Osteoblast (primary cell): ENCODE measurements at regions not wholly inside any gene's neighbourhood (a gene's known extent, or its start where the extent isn't known, plus 50 kb on each side); places are given as distances from the start of the nearest gene placed in this dataset.

ENCODE experiments used
- DNase-seq: peaks from one replicate; pipeline ENCODE4 v3.0.0; 2011; ENCODE audit warnings: low spot score, mixed read lengths; ENCODE audit not compliant: insufficient read length; ENCODE audit errors: missing footprints
- H2AFZ ChIP-seq: 2 replicates; pipeline ENCODE4 v1.6.0; 2011; ENCODE audit warnings: mild to moderate bottlenecking, low read length
- H3K27ac ChIP-seq: 2 replicates; pipeline ENCODE4 v1.5.1; 2011; ENCODE audit warnings: mild to moderate bottlenecking, low read depth, low read length, moderate library complexity
- H3K27me3 ChIP-seq: 2 replicates; pipeline ENCODE4 v1.6.0; 2012; ENCODE audit warnings: mild to moderate bottlenecking, control low read depth, inconsistent platforms, low read length, moderate library complexity; ENCODE audit not compliant: insufficient read depth
- H3K36me3 ChIP-seq: 2 replicates; pipeline ENCODE4 v1.5.1; 2011; ENCODE audit warnings: mild to moderate bottlenecking, low read length, control low read depth, moderate library complexity; ENCODE audit not compliant: insufficient read depth
- H3K4me1 ChIP-seq: 2 replicates; pipeline ENCODE4 v1.5.1; 2011; ENCODE audit warnings: mild to moderate bottlenecking, low read length, control low read depth, moderate library complexity; ENCODE audit not compliant: insufficient read depth
- H3K4me2 ChIP-seq: 2 replicates; pipeline ENCODE4 v1.6.0; 2011; ENCODE audit warnings: mild to moderate bottlenecking, low read length; ENCODE audit not compliant: insufficient read depth
- H3K4me3 ChIP-seq: fragments of 200-600 bp; sonication (generic); 3 replicates; pipeline ENCODE4 v1.5.1; 2012; ENCODE audit warnings: mild to moderate bottlenecking, low read length, inconsistent platforms; ENCODE audit not compliant: insufficient read depth
- H3K79me2 ChIP-seq: 2 replicates; pipeline ENCODE4 v1.6.0; 2012; ENCODE audit warnings: mild to moderate bottlenecking, low read length, control low read depth, inconsistent platforms; ENCODE audit not compliant: insufficient read depth
- H3K9me3 ChIP-seq: 2 replicates; pipeline ENCODE4 v1.5.1; 2011; ENCODE audit warnings: low read depth, low read length, control low read depth
- H4K20me1 ChIP-seq: 2 replicates; pipeline ENCODE4 v1.6.0; 2012; ENCODE audit warnings: mild to moderate bottlenecking, low read length, control low read depth; ENCODE audit not compliant: insufficient read depth
- TF ChIP-seq, protein P1 (sequence below): IDR thresholded peaks from 2 replicates; pipeline ENCODE4 v1.5.1; 2011; ENCODE audit warnings: mild to moderate bottlenecking, low read depth, low read length, moderate library complexity; ENCODE audit errors: extremely low read depth

DNA sequence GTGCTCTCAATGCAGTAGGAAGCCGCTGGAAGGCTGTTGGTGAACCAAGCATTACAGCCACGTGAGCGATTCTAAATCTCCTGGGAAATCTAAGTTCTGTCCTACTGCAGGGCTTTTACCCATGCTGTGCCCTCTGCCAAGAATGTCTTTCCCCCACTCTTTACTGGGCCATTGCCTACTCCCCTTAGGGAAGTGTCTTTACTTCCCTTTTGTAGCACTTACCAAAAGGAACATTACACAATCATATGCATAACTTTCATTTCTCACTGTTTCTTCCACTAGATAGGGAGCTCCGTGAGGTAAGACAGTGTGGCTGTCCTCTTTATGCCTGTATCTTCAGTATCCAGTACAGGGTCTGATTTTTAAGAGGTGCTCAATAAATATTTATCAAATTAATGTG, 241.7 kb upstream of the NR4A3 start:
- H3K4me3 ChIP-seq: no peak overlapping the region
- no peak overlapping the region for H3K4me2 ChIP-seq
- H2AFZ ChIP-seq: no peak overlapping the region
- H3K9me3 ChIP-seq: no peaks in the 10 kb centered on the region
- TF ChIP-seq, protein P1, sequence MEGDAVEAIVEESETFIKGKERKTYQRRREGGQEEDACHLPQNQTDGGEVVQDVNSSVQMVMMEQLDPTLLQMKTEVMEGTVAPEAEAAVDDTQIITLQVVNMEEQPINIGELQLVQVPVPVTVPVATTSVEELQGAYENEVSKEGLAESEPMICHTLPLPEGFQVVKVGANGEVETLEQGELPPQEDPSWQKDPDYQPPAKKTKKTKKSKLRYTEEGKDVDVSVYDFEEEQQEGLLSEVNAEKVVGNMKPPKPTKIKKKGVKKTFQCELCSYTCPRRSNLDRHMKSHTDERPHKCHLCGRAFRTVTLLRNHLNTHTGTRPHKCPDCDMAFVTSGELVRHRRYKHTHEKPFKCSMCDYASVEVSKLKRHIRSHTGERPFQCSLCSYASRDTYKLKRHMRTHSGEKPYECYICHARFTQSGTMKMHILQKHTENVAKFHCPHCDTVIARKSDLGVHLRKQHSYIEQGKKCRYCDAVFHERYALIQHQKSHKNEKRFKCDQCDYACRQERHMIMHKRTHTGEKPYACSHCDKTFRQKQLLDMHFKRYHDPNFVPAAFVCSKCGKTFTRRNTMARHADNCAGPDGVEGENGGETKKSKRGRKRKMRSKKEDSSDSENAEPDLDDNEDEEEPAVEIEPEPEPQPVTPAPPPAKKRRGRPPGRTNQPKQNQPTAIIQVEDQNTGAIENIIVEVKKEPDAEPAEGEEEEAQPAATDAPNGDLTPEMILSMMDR: no peak
- no peaks in the 10 kb centered on the region for H3K4me1 ChIP-seq
- H3K36me3 ChIP-seq: no peaks in the 10 kb centered on the region
- no peaks in the 10 kb centered on the region for H3K27me3 ChIP-seq
- H3K27ac ChIP-seq: no peak overlapping the region
- H3K79me2 ChIP-seq: no peaks in the 10 kb centered on the region
- DNase-seq: no peak
- H4K20me1 ChIP-seq: no peaks in the 10 kb centered on the region

DNA sequence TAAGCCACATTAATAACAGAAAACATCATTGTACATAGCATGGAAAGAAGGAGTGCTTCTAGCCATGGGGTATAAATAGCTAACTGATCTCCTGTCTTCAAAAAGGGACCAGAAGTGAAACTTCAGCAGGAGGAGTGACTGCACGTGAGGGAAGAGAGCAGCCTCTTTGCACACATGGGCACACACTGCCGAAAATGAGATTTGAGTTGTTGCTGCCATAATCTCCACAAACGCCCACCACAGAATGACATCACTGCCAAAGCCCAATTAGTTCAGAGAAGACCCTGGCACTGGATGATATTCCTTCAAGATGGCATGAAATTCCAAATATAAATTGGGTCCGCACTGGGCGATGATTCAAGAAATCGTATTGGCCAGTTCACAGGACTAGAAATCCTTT, 238.9 kb upstream of the NR4A3 start:
- H3K79me2 ChIP-seq: no peaks in the 10 kb centered on the region
- TF ChIP-seq, protein P1: no peak
- H2AFZ ChIP-seq: no peak overlapping the region
- no peak for DNase-seq
- H3K36me3 ChIP-seq: no peaks in the 10 kb centered on the region
- no peak overlapping the region for H3K4me2 ChIP-seq
- H3K27ac ChIP-seq: no peak overlapping the region
- no peaks in the 10 kb centered on the region for H4K20me1 ChIP-seq
- no peak overlapping the region for H3K4me3 ChIP-seq
- no peaks in the 10 kb centered on the region for H3K27me3 ChIP-seq
- no peaks in the 10 kb centered on the region for H3K9me3 ChIP-seq
- H3K4me1 ChIP-seq: no peaks in the 10 kb centered on the region

DNA sequence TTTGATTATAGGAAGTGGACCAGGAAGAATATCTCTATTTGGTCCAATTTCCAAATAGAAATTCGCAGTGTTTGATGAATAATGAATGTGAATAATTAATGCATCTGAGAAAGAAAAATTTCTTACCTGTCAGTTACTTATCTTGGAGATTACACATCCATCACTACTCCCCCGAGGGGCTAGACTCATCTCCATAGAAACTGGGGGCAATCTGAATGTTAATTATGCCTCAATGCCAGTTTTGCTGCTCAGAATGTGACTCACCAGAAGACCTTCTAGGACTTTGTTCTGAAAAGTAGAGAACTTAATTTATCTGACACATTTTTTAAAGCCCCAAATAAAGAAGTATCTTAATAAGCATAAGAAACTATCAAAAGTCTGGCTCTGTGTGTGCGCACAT, 233.4 kb upstream of the NR4A3 start:
- Histone ChIP-seq H3K79me2 (no peaks in the 10 kb centered on the region), H3K9me3 (no peaks in the 10 kb centered on the region), H3K4me3 (no peak overlapping the region), H3K36me3 (no peaks in the 10 kb centered on the region), H3K27ac (no peak overlapping the region), H4K20me1 (no peaks in the 10 kb centered on the region), H3K4me2 (no peak overlapping the region), H3K27me3 (no peaks in the 10 kb centered on the region), H3K4me1 (no peaks in the 10 kb centered on the region), H2AFZ (no peak overlapping the region)
- DNase-seq: no peak
- TF ChIP-seq, protein P1: no peak

DNA sequence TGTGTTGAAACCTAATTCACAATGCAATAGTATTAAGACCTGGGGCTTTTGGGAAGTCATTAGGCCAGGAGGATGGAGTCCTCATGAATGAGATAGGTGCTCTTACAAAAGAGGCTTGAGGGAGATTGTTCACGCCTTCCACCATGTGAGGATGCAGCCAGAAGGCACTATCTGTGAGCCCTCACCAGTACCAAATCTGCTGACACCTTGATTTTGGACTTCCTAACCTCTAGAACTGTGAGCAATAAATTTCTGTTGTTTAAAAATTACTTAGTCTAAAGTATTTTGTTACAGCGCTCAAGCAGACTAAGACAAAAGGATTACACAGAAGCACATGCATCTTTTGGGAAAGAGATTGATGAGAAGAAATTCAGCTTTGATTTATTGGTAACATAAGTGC, 232.9 kb upstream of the NR4A3 start:
- Histone ChIP-seq H3K9me3 (no peaks in the 10 kb centered on the region), H3K27me3 (no peaks in the 10 kb centered on the region), H3K4me2 (no peak overlapping the region), H2AFZ (no peak overlapping the region), H3K36me3 (no peaks in the 10 kb centered on the region), H3K79me2 (no peaks in the 10 kb centered on the region), H3K27ac (no peak overlapping the region), H3K4me3 (no peak overlapping the region), H4K20me1 (no peaks in the 10 kb centered on the region), H3K4me1 (no peaks in the 10 kb centered on the region)
- TF ChIP-seq, protein P1: no peak
- no peak for DNase-seq
